SJSA1 (cell line): ENCODE measurements at regions not wholly inside any gene's neighbourhood (a gene's known extent, or its start where the extent isn't known, plus 50 kb on each side); places are given as distances from the start of the nearest gene placed in this dataset.
"Not testable (repeated sequence)": the region's sequence is repeated elsewhere in the genome, so short reads cannot be mapped to it uniquely, and the experiment has no call there.

Source experiments
- DNase-seq, 2 experiments: peaks; one replicate each; pipeline ENCODE4 v3.0.0-alpha.2; 2015 to 2020; ENCODE audit warnings: low spot score in 2 of 2, low read depth in 1 of 2
- H3K27ac ChIP-seq: fragments of 250-450 bp; sonication (Bioruptor Pico); 2 replicates; pipeline ENCODE4 v1.5.1; 2020; ENCODE audit warnings: mild to moderate bottlenecking, moderate library complexity
- H3K27me3 ChIP-seq: fragments of 250-450 bp; sonication (Bioruptor Pico); replicated peaks from 2 replicates; pipeline ENCODE4 v1.5.1; 2020; ENCODE audit warnings: mild to moderate bottlenecking, moderate library complexity
- H3K36me3 ChIP-seq: fragments of 250-450 bp; sonication (Bioruptor Pico); 2 replicates; pipeline ENCODE4 v1.5.1; 2020; ENCODE audit warnings: mild to moderate bottlenecking
- H3K4me1 ChIP-seq: fragments of 250-450 bp; sonication (Bioruptor Pico); replicated peaks from 2 replicates; pipeline ENCODE4 v1.6.1; 2021; ENCODE audit warnings: mild to moderate bottlenecking
- H3K4me3 ChIP-seq: fragments of 250-450 bp; sonication (Bioruptor Pico); 2 replicates; pipeline ENCODE4 v1.5.1; 2020; ENCODE audit warnings: mild to moderate bottlenecking
- H3K9me3 ChIP-seq: fragments of 250-450 bp; sonication (Bioruptor Pico); replicated peaks from 2 replicates; pipeline ENCODE4 v1.5.1; 2020; ENCODE audit warnings: mild to moderate bottlenecking

- Histone ChIP-seq H3K4me3 (no peak overlapping the region), H3K4me1 (no peaks in the 10 kb centered on the region), H3K27me3 (no peaks in the 10 kb centered on the region), H3K9me3 (no peaks in the 10 kb centered on the region), H3K27ac (no peak overlapping the region), H3K36me3 (no peaks in the 10 kb centered on the region)
- DNase-seq, result no peak
Observed at GRCh38 chr10:65133652-65134051, 1612.5 kb downstream of the REEP3 start.

- Histone ChIP-seq H3K4me3 (no peak overlapping the region), H3K4me1 (no peaks in the 10 kb centered on the region), H3K27ac (no peak overlapping the region), H3K9me3 (no peaks in the 10 kb centered on the region), H3K36me3 (no peaks in the 10 kb centered on the region), H3K27me3 (no peaks in the 10 kb centered on the region)
- no peak for DNase-seq
Observed at GRCh38 chr10:65135508-65135907, 1614.3 kb downstream of the REEP3 start.

- Histone ChIP-seq H3K36me3 (no peaks in the 10 kb centered on the region), H3K27me3 (no peaks in the 10 kb centered on the region), H3K4me1 (no peaks in the 10 kb centered on the region), H3K9me3 (no peaks in the 10 kb centered on the region), H3K4me3 (no peak overlapping the region), H3K27ac (no peak overlapping the region)
- no peak for DNase-seq
Observed at GRCh38 chr10:65142641-65143435, 1621.6 kb downstream of the REEP3 start.

- Histone ChIP-seq H3K27me3 (no peaks in the 10 kb centered on the region), H3K4me1 (no peaks in the 10 kb centered on the region), H3K4me3 (no peak overlapping the region), H3K36me3 (no peaks in the 10 kb centered on the region), H3K27ac (no peak overlapping the region), H3K9me3 (no peaks in the 10 kb centered on the region)
- no peak for DNase-seq
Observed at GRCh38 chr10:65143723-65144122, 1622.5 kb downstream of the REEP3 start.

GRCh38 chr10:65149878-65150277 lies 1628.7 kb downstream of the REEP3 start:
- Histone ChIP-seq H3K27ac (no peak overlapping the region), H3K9me3 (no peaks in the 10 kb centered on the region), H3K36me3 (no peaks in the 10 kb centered on the region), H3K4me1 (no peaks in the 10 kb centered on the region), H3K27me3 (no peaks in the 10 kb centered on the region), H3K4me3 (no peak overlapping the region)
- no peak for DNase-seq

- Histone ChIP-seq H3K27ac (no peak overlapping the region), H3K27me3 (no peaks in the 10 kb centered on the region), H3K4me3 (no peak overlapping the region), H3K9me3 (no peaks in the 10 kb centered on the region; the same call in 1 of the 2 replicates), H3K4me1 (no peaks in the 10 kb centered on the region), H3K36me3 (no peaks in the 10 kb centered on the region)
- DNase-seq, result no peak
Observed at GRCh38 chr10:65166272-65166671, 1645.1 kb downstream of the REEP3 start.

- Histone ChIP-seq H3K27me3 (no peaks in the 10 kb centered on the region), H3K36me3 (no peaks in the 10 kb centered on the region), H3K4me3 (no peak overlapping the region), H3K27ac (no peak overlapping the region), H3K4me1 (no peaks in the 10 kb centered on the region), H3K9me3 (no peaks in the 10 kb centered on the region)
- DNase-seq, result no peak
Observed at GRCh38 chr10:65172249-65172648, 1651.0 kb downstream of the REEP3 start.

GRCh38 chr10:65176994-65177393 lies 1655.8 kb downstream of the REEP3 start:
- Histone ChIP-seq H3K4me1 (no peaks in the 10 kb centered on the region), H3K27ac (no peak overlapping the region), H3K4me3 (no peak overlapping the region), H3K27me3 (no peaks in the 10 kb centered on the region), H3K36me3 (no peaks in the 10 kb centered on the region), H3K9me3 (no peaks in the 10 kb centered on the region; the same call in 1 of the 2 replicates)
- no peak for DNase-seq

- DNase-seq, result no peak
- H3K4me1 ChIP-seq, result no peaks in the 10 kb centered on the region
- H3K4me3 ChIP-seq, result no peak overlapping the region
- H3K27me3 ChIP-seq, result no peaks in the 10 kb centered on the region
- no peak overlapping the region for H3K27ac ChIP-seq
- no peaks in the 10 kb centered on the region for H3K36me3 ChIP-seq
- H3K9me3 ChIP-seq, result no peaks in the 10 kb centered on the region; the same call in 1 of the 2 replicates
Observed at GRCh38 chr10:65183236-65183635, 1662.0 kb downstream of the REEP3 start.

- not testable (repeated sequence) for H3K9me3 ChIP-seq, H3K27me3 ChIP-seq, H3K27ac ChIP-seq, DNase-seq, H3K36me3 ChIP-seq, H3K4me1 ChIP-seq, H3K4me3 ChIP-seq
Observed at GRCh38 chr10:65186668-65187067, 1665.5 kb downstream of the REEP3 start.

GRCh38 chr10:65194126-65194525 lies 1672.9 kb downstream of the REEP3 start:
- no peaks in the 10 kb centered on the region for H3K4me1 ChIP-seq

GRCh38 chr10:65194555-65194954 lies 1673.4 kb downstream of the REEP3 start:
- Histone ChIP-seq H3K4me1 (no peaks in the 10 kb centered on the region), H3K4me3 (no peak overlapping the region), H3K36me3 (no peaks in the 10 kb centered on the region), H3K27ac (no peak overlapping the region), H3K27me3 (no peaks in the 10 kb centered on the region), H3K9me3 (no peaks in the 10 kb centered on the region)
- DNase-seq, result no peak

More at GRCh38 chr10:65194126-65194525, 1672.9 kb downstream of the REEP3 start:
- H3K4me3 ChIP-seq, result no peak overlapping the region
- DNase-seq, result no peak
- H3K9me3 ChIP-seq, result no peaks in the 10 kb centered on the region
- no peak overlapping the region for H3K27ac ChIP-seq
- no peaks in the 10 kb centered on the region for H3K27me3 ChIP-seq
- H3K36me3 ChIP-seq, result no peaks in the 10 kb centered on the region

GRCh38 chr10:65196111-65196510 lies 1674.9 kb downstream of the REEP3 start:
- no peak for DNase-seq
- H3K4me1 ChIP-seq, result no peaks in the 10 kb centered on the region
- no peaks in the 10 kb centered on the region for H3K9me3 ChIP-seq
- H3K27ac ChIP-seq, result no peak overlapping the region
- no peaks in the 10 kb centered on the region for H3K36me3 ChIP-seq
- H3K27me3 ChIP-seq, result no peaks in the 10 kb centered on the region
- no peak overlapping the region for H3K4me3 ChIP-seq

- Histone ChIP-seq H3K9me3 (no peaks in the 10 kb centered on the region), H3K27ac (no peak overlapping the region), H3K36me3 (no peaks in the 10 kb centered on the region), H3K4me3 (no peak overlapping the region), H3K4me1 (no peaks in the 10 kb centered on the region), H3K27me3 (no peaks in the 10 kb centered on the region)
- no peak for DNase-seq
Observed at GRCh38 chr10:65197935-65198334, 1676.7 kb downstream of the REEP3 start.

GRCh38 chr10:65201491-65201890 lies 1680.3 kb downstream of the REEP3 start:
- Histone ChIP-seq H3K27me3 (no peaks in the 10 kb centered on the region), H3K9me3 (no peaks in the 10 kb centered on the region)

More at GRCh38 chr10:65201491-65201890, 1680.3 kb downstream of the REEP3 start:
- Histone ChIP-seq H3K4me3 (no peak overlapping the region), H3K36me3 (no peaks in the 10 kb centered on the region), H3K27ac (no peak overlapping the region), H3K4me1 (no peaks in the 10 kb centered on the region)
- DNase-seq, result no peak
